ENCODE measurements at regions not wholly inside any gene's neighbourhood (a gene's known extent, or its start where the extent isn't known, plus 50 kb on each side); places are given as distances from the start of the nearest gene placed in this dataset.

DNA sequence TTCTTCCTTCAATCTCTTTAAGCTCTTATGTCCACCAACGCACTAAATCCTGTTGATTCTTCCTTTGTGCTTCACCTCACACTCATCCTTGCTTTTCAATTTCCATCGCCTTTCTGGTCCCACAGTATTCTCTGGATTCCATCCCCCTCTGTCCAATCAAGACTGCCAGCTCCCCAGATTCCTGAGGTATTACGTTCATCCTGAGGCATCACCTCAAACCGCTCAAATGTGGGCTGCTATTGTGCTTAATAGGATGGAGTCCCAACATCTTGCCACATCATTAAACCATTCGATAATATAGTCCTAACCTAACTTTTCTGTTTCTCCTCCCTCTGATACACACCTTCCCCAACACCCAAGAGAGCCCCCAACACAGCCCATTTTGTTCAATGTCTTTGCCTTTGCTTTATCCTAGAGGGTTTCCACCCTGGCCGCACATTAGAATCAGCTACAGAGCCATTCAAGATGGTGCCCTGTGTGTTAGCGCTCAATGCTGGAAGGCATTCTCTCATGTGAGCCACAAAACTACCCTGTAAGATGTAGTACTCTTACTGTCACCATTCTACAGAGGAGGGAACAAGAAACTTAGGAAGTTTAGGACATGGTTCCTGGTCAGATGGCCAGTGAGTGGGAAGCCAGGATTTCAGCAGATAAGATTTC is 79.5 kb upstream of the LEP start:
- TF ChIP-seq, protein P1, sequence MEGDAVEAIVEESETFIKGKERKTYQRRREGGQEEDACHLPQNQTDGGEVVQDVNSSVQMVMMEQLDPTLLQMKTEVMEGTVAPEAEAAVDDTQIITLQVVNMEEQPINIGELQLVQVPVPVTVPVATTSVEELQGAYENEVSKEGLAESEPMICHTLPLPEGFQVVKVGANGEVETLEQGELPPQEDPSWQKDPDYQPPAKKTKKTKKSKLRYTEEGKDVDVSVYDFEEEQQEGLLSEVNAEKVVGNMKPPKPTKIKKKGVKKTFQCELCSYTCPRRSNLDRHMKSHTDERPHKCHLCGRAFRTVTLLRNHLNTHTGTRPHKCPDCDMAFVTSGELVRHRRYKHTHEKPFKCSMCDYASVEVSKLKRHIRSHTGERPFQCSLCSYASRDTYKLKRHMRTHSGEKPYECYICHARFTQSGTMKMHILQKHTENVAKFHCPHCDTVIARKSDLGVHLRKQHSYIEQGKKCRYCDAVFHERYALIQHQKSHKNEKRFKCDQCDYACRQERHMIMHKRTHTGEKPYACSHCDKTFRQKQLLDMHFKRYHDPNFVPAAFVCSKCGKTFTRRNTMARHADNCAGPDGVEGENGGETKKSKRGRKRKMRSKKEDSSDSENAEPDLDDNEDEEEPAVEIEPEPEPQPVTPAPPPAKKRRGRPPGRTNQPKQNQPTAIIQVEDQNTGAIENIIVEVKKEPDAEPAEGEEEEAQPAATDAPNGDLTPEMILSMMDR (IDR thresholded peaks at IDR 0.05) = no peak
- no peak for TF ChIP-seq POLR2A (IDR thresholded peaks at IDR 0.05)
- TF ChIP-seq EP300 (IDR thresholded peaks at IDR 0.05) = no peak

Measured in tibial nerve (tissue), 4 donors.